ENCODE measurements at regions not wholly inside any gene's neighbourhood (a gene's known extent, or its start where the extent isn't known, plus 50 kb on each side); places are given as distances from the start of the nearest gene placed in this dataset.
"Not testable (repeated sequence)": the region's sequence is repeated elsewhere in the genome, so short reads cannot be mapped to it uniquely, and the experiment has no call there.

DNA sequence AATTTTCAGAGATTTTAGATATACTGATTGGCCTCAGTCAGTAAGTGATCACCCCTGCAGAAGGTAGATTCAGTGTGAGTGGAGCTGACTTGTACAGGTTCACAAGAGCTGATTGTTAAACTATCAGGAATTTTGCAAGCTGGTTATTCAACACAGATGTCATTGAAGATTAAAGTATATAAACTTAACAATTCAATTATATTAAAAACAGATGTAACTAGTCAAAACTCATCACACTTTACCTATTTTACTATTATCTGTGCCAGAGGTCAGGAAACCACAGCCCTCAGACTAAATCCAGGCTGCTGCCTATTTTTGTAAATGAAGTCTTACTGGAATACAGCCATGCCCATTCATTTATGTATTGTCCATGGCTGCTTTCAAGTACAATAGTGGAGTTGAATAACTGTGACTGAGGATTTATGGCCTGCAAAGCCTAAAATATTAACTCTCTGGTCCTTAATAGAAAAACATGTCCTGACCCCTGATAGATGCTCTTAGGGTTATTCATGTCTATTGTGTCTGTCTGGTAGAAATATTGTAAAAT is 429.3 kb upstream of the PDZRN3 start:
- no peak for DNase-seq (ENCODE audit: low spot score)

GRCh38 chr3:74049444-74049843 is 424.7 kb upstream of the PDZRN3 start:
- no peak for DNase-seq (ENCODE audit: low spot score)

- no peak for DNase-seq (ENCODE audit: low spot score)
Observed at GRCh38 chr3:74048699-74049098, 424.0 kb upstream of the PDZRN3 start.

GRCh38 chr3:74045000-74045399 is 420.3 kb upstream of the PDZRN3 start:
- DNase-seq (ENCODE audit: low spot score), result no peak

DNA sequence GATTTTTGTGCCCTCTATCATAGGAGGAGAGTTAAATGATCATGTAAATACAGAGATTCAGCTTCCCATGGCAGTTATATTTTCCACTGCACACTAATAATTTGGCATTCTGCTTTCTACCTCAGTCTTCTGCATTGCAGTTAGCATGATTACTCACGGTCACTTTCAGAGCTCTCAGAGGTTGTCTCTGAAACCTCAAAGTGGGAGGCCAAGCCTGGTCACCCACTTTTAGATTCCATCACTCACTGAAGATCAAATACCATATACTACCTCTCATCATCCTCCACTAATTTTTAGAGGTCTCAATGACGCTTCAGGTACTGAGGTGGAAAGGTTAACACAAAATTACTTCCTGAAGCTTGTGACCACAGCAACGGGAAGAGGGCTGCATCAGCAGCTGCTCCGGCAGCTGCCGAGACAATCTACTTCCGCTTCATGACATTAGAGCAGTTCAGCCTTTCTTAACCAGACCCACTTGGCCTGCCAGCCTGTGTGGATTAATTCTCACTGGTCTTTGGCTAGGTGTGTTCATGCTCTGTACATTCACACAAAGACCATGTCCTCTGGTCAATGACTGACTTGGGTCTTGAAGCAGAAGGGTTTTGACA is 416.4 kb upstream of the PDZRN3 start:
- DNase-seq (ENCODE audit: low spot score), result no peak

- no peak for DNase-seq (ENCODE audit: low spot score)
Observed at GRCh38 chr3:74039105-74039504, 414.4 kb upstream of the PDZRN3 start.

DNA sequence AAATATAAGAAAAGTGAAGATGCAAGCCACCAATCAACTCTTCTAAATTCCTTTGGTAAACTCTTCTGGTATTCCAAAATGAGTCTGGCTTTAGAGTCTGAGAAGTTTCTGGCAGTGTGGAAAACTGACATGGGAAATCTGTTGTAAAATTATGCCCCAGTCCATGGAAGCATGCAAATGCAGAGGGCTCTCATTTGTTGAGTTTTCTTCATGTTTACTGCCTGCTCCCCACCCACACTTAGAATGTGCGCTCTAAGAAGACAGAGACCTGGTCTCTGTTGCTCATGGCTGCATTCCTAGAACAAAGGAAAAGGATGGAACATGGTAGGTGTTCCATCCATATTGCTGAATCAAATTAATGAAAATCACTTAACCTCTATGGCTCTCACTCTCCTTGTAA is 411.8 kb upstream of the PDZRN3 start:
- DNase-seq (ENCODE audit: low spot score), result no peak

DNA sequence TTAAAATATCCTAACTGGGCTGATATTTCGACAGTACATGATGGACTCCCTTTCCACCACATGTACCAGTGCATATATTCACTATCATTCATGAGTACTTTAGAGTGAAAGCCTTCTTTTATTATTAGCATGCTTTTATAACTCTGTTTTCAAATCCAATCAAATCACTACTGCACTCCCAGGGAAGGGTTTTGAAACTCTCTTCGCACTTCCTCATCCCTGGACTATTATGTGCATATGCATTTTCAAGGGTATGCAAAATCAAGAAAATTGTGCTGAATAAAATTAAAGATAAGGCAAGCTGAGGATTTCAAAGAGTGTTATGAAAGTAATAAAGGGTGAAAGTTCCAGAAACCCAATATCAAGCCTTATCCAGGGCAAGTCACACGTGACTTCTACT is 411.4 kb upstream of the PDZRN3 start:
- no peak for DNase-seq (ENCODE audit: low spot score)

DNA sequence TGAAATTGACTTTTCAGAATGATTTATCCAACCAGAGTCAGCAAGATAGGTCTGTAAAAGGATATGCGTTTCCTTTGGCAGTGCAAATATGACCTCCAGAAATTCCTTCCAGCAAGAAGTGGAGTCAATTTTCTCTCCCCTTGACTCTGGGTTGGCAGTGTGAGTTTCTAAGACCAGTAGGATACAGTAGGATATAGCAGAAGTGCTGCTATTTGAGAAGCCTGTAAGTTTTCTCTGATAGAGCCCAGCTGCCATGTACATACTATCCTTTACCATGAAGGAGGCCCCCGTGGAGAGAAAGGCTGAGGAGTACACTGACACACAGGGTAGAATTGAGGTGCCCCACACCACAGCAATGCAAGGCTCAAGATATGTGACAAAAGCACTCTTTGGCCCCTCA is 409.1 kb upstream of the PDZRN3 start:
- DNase-seq (ENCODE audit: low spot score), result no peak

- DNase-seq (ENCODE audit: low spot score), result no peak
Observed at GRCh38 chr3:74033381-74033780, 408.6 kb upstream of the PDZRN3 start.

DNA sequence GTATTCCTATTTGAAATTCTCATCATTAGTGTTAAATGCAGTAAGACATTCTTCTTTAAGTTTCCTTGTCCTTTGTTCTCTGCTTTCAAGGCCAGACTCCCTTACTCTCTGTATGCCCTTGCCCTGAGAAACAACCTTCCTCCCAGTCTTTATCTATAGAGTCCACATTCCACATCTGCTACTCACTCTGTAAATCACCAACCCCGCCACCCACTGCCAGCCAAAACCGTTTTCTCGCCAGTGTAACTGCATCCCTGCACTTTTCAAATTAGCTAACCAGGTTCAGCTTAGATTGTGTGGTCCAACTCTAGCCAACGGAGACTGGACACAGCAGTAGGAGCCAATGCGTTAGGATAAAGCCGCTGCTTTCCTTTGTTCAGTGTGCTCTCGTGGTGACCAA is 402.4 kb upstream of the PDZRN3 start:
- no peak for DNase-seq (ENCODE audit: low spot score)

DNA sequence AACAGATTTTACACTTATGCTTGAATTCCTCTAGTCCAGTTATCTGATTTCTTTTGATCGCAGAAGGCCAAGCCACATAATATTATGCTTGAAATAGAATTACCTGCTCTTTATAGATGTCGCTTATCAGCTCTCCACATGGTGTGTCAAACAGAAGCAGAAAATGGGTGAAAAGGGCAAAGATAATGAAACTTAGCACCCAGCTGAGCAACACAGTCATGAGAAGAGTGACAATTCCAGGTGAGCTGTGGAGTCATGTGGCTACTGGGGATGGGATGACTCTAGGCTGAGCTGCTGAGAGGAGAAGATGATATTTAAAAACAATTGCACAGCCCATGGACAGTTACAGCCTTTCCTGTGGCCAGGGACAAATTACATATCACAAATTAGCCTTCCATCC is 398.7 kb upstream of the PDZRN3 start:
- no peak for DNase-seq (ENCODE audit: low spot score)

- no peak for DNase-seq (ENCODE audit: low spot score)
Observed at GRCh38 chr3:74021449-74021848, 396.7 kb upstream of the PDZRN3 start.

DNA sequence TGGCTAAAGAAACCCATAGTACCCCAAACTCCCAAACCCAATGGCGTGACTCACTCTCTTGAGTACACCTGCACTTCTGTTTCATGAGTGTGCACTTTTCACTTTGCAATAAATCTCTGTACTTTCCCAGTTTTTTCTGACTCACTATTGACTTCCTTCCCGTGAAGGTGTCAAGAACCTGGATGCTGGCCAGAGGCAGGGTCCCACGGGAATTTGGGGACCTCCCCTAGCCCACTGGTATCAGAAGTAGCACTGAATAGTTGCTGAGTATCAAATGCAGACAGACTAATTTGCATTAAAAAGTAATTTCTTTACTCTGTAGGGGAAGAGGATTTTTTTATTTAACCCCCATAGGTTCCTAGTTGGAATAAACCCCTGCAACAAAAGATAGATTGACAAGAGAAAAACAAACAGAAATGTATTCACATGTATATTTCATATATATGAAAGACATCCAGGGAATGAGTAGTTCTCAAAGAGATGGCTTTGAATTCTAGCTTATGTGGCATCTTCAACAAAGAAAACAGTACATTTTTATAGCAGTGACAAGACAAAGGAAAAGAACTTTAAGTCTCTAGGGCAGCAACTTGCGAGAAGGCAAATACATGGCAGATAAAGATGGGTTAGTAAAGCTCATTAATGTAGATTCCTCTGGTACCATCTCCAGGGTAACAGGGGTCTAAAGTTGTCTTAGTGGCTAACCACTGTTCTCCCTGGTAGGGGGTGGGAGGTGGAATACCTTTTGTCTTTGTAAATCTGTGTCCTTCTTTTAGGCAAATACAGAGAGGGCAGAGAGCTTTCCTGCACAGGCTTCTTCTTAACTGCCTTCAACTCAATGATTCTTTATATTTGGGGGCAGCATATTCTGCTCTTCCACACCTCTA is 385.5 kb upstream of the PDZRN3 start:
- no peak for DNase-seq (ENCODE audit: low spot score)

DNA sequence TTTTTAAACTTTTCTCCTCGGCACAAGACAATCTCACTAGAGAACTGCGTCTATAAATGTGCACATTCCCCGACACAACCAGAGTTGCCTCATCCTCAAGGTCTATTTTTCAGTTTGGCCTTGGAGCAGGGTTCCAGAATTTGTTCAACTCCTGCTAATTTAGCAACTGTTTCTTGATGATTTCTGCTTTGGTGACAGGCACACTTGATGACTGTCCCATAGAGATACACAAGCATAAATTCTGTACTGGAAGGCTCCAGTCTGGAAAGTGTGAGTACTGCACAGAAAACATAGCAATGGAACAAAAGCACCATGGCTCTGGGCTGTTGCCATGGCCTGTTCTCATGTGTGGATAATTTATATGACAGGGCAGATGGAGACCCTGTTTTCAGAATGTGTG is 379.6 kb upstream of the PDZRN3 start:
- DNase-seq (ENCODE audit: low spot score), result no peak

DNA sequence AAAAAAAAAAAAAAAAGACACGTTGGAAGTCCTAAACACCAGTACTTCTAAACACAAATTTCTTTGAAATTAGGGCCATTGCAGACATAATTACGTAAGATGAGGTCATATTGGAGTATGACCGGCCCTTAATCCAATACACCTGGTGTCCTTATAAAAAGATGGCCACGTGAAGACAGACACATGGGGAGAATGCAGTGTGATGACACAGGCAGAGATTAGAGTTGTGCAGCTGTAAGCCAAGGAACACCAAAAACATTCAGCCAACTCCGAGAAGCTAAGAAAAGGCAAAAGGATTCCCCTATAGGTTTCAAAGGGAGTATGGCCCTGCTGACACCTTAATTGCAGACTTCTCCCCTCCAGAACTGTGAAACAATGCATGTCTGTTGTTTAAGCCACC is 379.0 kb upstream of the PDZRN3 start:
- DNase-seq (ENCODE audit: low spot score), result no peak

DNA sequence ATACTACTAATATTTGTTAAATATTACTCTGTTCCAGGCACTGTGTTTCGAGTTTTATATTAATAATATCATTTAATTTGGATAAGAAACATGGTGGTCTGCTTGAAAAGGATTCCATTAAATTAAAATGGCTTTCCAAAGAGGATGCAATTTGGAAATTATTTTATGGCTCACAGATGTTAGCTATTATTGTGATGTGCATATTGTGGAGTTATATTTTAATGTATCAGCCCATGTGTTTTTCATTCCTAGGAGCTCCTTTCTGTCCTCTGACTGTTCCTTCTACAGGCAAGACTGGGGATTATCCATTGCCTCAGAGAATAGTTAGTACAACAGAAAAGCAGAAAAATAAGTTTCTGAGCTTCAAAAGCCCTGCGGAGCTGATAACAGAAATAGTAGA is 376.7 kb upstream of the PDZRN3 start:
- no peak for DNase-seq (ENCODE audit: low spot score)

GRCh38 chr3:74000725-74001124 is 376.0 kb upstream of the PDZRN3 start:
- DNase-seq (ENCODE audit: low spot score), result no peak

DNA sequence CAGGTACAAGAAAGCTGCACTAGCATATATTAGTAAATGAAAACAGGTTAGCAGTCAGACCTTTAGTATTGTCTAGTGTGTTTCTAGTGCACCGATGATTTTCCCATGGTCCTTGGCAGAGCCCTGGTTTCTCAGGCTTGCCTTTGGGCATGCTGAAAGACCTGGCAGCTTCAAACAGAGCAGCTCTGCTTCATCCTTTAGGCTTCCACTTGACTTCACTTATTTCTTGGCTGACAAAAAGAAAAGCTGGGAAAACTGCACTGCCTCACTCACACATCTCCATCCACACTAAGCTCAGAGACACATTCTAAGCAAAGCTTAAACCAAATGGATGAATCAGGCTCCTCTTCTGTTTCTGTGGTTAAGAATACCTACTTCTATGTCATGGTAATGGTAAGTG is 374.8 kb upstream of the PDZRN3 start:
- DNase-seq (ENCODE audit: low spot score), result no peak

GRCh38 chr3:73990691-73991090 is 365.9 kb upstream of the PDZRN3 start:
- DNase-seq (ENCODE audit: low spot score), result not testable (repeated sequence)

DNA sequence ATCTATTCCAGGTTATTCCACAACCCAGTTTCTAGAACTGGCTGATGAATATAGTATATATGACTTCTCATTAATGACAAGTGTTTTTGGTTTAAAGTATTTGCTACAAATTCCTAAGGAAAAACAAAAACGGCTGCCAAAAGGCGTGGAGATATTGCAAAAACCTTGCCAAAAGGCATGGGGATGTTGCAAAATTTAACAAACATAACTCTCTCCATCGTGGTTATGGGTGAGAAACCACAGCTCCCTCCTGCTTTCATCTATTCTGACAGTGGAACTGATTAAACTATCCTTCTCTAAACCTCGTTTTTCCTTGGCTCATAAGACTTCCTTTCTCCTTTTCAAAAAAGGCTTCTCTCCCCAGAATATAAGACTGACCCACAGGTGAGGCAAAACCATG is 342.0 kb upstream of the PDZRN3 start:
- no peak for DNase-seq (ENCODE audit: low spot score)

DNA sequence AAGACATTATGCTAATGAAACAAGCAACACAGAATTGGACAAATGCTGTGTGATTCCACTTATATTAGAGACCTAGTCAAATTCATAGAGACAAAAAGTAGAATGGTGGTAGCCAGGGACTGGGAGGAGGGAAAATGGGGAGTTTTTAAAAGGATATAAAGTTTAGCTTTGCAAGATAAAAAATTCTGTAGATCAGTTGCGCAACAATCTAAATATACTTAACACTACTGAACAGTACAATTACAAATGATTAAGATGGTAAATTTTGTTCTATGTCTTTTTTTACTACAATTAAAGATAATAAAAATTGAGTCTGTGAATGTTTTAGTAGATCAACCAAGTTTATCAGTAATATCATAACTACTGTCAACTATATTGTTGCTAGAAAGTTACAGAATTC is 340.1 kb upstream of the PDZRN3 start:
- DNase-seq (ENCODE audit: low spot score), result no peak

GRCh38 chr3:73955494-73956070 is 330.8 kb upstream of the PDZRN3 start:
- no peak for DNase-seq (ENCODE audit: low spot score)

All from AG08395 (cell line).